ENCODE measurements at regions not wholly inside any gene's neighbourhood (a gene's known extent, or its start where the extent isn't known, plus 50 kb on each side); places are given as distances from the start of the nearest gene placed in this dataset.

- Mint-ChIP-seq H3K27me3 (ENCODE audit: low read depth) (no peaks in the 10 kb centered on the region), H3K36me3 (ENCODE audit: insufficient read depth in 1 of 3, low read depth in 3 of 3) (no peaks in the 10 kb centered on the region; a peak in 1 of 7 replicates), H3K9me3 (no peaks in the 10 kb centered on the region), H3K4me3 (no peak overlapping the region), H3K27ac (peak overlapping the region in 1 of 3 experiments; percentile 60; a peak in 1 of 7 replicates), H3K4me1 (peaks cover 23 to 24% of the 10 kb centered on the region in 2 experiments)
- no peak overlapping the region for H4K8ac ChIP-seq (replicated peaks; ENCODE audit: insufficient read length, low read depth, low read length)
- H3K9ac ChIP-seq (ENCODE audit: extremely low read depth, insufficient read length, low read length): no peak overlapping the region
- H4K91ac ChIP-seq (ENCODE audit: insufficient read length, low read depth, low read length): no peak overlapping the region
- H2AK5ac ChIP-seq (ENCODE audit: insufficient read length, low read length): no peak overlapping the region
- H3K14ac ChIP-seq (ENCODE audit: insufficient read depth, low read length): no peak overlapping the region
- no peak overlapping the region for H3T11ph ChIP-seq (ENCODE audit: low read length)
- H3K79me2 ChIP-seq (ENCODE audit: insufficient read depth, low read length): no peaks in the 10 kb centered on the region
- TF ChIP-seq, protein P1, sequence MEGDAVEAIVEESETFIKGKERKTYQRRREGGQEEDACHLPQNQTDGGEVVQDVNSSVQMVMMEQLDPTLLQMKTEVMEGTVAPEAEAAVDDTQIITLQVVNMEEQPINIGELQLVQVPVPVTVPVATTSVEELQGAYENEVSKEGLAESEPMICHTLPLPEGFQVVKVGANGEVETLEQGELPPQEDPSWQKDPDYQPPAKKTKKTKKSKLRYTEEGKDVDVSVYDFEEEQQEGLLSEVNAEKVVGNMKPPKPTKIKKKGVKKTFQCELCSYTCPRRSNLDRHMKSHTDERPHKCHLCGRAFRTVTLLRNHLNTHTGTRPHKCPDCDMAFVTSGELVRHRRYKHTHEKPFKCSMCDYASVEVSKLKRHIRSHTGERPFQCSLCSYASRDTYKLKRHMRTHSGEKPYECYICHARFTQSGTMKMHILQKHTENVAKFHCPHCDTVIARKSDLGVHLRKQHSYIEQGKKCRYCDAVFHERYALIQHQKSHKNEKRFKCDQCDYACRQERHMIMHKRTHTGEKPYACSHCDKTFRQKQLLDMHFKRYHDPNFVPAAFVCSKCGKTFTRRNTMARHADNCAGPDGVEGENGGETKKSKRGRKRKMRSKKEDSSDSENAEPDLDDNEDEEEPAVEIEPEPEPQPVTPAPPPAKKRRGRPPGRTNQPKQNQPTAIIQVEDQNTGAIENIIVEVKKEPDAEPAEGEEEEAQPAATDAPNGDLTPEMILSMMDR (conservative IDR thresholded peaks at IDR 0.05): no peak
- no peak overlapping the region for H3K4ac ChIP-seq (ENCODE audit: low read depth, low read length)
- H2BK120ac ChIP-seq (ENCODE audit: low read depth, low read length, poor library complexity, severe bottlenecking): no peak overlapping the region
- no peak overlapping the region for H2AFZ ChIP-seq (ENCODE audit: low read length)
- no peak overlapping the region for H3K56ac ChIP-seq (ENCODE audit: insufficient read length, low read depth, low read length)
- H2BK15ac ChIP-seq (ENCODE audit: low read depth, low read length): no peak overlapping the region
- no peak for DNase-seq
- no CpG with 5 or more reads among the region's 4 CpGs for WGBS (ENCODE audit: extremely low coverage, insufficient read length, low lambda C conversion rate)
- no peak overlapping the region for H2BK5ac ChIP-seq (ENCODE audit: insufficient read length, low read length)
- H3K27ac ChIP-seq (ENCODE audit: insufficient read length, low read depth, low read length): no peak overlapping the region
- no peak overlapping the region for H3K23ac ChIP-seq (ENCODE audit: insufficient read length, low read depth, low read length)
- no peak overlapping the region for H3K4me2 ChIP-seq (ENCODE audit: insufficient read depth, insufficient read length, low read length)
- no peaks in the 10 kb centered on the region for H3K9me3 ChIP-seq (ENCODE audit: control insufficient read depth, low read depth, low read length)
- no peak overlapping the region for H4K5ac ChIP-seq (ENCODE audit: insufficient read length, low read depth, low read length)
- no peak overlapping the region for H2BK12ac ChIP-seq (ENCODE audit: insufficient read length, low read depth, low read length)
- H3K18ac ChIP-seq (ENCODE audit: insufficient read length, low read depth, low read length): no peak overlapping the region
- H3K23me2 ChIP-seq (ENCODE audit: insufficient read length, low read depth, low read length, poor library complexity, severe bottlenecking): no peaks in the 10 kb centered on the region
- no peaks in the 10 kb centered on the region for H4K20me1 ChIP-seq (ENCODE audit: control insufficient read depth, insufficient read depth, insufficient read length)
- no peaks in the 10 kb centered on the region for H3K27me3 ChIP-seq (ENCODE audit: insufficient read depth, low read length)
- H3K4me1 ChIP-seq (ENCODE audit: insufficient read depth, low read length): no peaks in the 10 kb centered on the region
- no peaks in the 10 kb centered on the region for H3K79me1 ChIP-seq (ENCODE audit: insufficient read depth, low read depth, low read length, poor library complexity, severe bottlenecking)
- no peak overlapping the region for H2BK20ac ChIP-seq (ENCODE audit: low read depth, low read length, poor library complexity, severe bottlenecking)
Observed at GRCh38 chr1:200351826-200352549, 57.8 kb downstream of the ZNF281 start.

Data from H9 (cell line).